ENCODE measurements at regions not wholly inside any gene's neighbourhood (a gene's known extent, or its start where the extent isn't known, plus 50 kb on each side); places are given as distances from the start of the nearest gene placed in this dataset.

DNA sequence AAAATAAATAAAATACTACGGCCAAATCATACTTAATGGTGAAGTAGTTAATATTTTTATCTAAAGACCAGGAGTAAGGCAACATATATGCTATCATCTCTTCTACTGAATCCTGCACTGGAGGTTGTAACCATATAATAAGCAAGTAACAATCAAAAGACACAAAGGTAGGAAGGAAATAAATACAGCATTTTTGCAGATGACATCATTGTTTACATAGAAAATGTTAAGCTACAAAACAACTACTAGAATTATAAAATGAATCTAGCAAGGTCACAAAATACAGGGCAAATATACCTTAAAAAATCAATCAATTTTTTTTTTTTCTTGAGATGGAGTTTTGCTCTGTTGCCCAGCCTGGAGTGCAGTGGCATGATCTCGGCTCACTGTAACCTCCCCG, 51.6 kb upstream of the BDKRB2 start:
- Histone ChIP-seq H3K27ac (no peak overlapping the region), H3K4me3 (no peak overlapping the region)
- DNase-seq (ENCODE audit: low spot score): no peak
- TF ChIP-seq, protein P1, sequence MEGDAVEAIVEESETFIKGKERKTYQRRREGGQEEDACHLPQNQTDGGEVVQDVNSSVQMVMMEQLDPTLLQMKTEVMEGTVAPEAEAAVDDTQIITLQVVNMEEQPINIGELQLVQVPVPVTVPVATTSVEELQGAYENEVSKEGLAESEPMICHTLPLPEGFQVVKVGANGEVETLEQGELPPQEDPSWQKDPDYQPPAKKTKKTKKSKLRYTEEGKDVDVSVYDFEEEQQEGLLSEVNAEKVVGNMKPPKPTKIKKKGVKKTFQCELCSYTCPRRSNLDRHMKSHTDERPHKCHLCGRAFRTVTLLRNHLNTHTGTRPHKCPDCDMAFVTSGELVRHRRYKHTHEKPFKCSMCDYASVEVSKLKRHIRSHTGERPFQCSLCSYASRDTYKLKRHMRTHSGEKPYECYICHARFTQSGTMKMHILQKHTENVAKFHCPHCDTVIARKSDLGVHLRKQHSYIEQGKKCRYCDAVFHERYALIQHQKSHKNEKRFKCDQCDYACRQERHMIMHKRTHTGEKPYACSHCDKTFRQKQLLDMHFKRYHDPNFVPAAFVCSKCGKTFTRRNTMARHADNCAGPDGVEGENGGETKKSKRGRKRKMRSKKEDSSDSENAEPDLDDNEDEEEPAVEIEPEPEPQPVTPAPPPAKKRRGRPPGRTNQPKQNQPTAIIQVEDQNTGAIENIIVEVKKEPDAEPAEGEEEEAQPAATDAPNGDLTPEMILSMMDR (IDR thresholded peaks at IDR 0.05): no peak

Data from coronary artery (tissue), 2 donors.